ENCODE measurements at regions not wholly inside any gene's neighbourhood (a gene's known extent, or its start where the extent isn't known, plus 50 kb on each side); places are given as distances from the start of the nearest gene placed in this dataset.

DNA sequence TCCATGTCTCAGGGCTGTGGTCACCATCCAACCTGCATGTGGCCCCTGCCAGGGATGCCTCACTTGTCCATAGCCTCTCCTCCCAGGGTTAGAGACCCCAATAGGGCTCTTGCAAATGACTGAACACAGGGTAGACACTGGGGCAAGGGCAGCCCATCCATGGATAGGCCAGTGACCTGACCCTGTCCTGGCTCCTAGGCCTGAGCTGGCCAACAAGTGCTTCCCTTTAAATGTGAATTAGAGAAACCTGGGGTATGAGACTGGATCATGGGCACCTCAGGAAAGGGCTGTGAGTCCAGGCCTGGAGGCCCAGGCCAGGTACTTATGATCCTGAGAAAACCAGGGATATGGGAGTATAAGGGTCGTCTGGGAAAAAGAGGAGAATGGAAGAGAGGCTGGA lies 64.5 kb downstream of the COPS8 start:
- no peak for DNase-seq (ENCODE audit: extremely low read depth in 1 of 11, low read depth in 9 of 11, low spot score in 4 of 11)

DNA sequence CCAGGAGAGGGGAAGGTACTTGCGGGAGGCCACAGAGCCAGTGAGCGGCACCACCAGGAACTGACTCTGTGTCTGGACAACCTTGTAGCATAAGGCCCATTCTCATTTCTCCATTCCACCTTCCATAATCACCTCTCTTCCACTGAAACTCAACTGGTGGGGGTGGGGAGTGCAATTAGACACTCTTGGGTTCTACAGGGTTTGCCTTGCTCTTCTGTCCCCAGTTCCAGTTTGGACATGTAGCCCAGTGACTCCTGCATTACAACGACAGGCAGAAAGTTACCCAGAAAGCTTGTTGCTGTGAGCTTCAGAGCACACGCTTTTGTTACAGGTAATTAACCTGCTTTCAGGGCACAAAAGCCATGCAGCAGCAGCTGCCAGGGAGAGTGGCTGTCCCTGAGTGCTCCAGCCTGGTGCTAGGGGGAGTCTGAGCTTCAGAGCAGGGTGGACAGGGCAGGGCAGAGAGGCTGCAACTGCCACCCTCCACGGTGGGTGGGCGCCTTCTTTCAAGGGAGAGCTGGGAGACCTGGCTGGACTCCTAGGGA lies 65.2 kb downstream of the COPS8 start:
- no peak for DNase-seq (ENCODE audit: extremely low read depth in 1 of 11, low read depth in 9 of 11, low spot score in 4 of 11)

DNA sequence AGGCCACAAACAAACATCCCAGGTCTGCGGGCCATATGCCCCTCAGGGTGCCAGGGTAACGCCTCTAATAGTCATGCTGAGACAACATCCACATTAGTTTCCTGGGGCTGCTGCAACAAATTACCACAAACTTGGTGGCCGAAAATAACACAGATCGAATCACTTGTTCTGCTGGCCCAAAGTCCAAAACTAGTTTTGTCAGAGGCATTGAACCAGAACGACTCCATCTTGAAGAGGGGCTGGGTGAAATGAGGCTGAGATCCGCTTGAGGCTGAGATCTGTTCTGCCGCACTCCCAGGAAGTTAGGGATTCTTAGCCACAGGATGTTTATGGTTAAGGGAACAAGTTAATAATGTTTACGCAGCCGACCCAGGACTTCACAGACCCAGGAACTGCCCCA lies 66.7 kb downstream of the COPS8 start:
- DNase-seq (ENCODE audit: extremely low read depth in 1 of 11, low read depth in 9 of 11, low spot score in 4 of 11), result no peak

DNA sequence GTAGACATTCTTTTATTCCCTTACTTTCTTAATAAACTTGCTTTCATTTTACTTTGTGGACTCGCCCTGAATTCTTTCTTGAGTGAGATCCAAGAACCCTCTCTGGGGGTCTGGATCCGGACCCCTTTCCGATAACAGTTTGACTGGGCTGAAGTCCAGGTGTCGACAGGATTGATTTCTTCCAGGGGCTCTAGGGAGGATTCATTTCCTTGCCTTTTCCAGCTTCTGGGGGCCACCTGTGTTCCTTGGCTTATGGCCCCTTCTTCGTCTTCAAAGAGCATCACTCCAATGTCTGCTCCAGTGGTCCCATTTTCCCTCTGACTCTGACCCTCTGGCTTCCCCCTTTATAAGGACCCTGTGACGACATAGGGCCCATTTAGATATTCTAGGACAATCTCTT lies 67.5 kb downstream of the COPS8 start:
- no peak for DNase-seq (ENCODE audit: extremely low read depth in 1 of 11, low read depth in 9 of 11, low spot score in 4 of 11)

GRCh38 chr2:237154082-237154638 lies 68.5 kb downstream of the COPS8 start:
- DNase-seq (ENCODE audit: extremely low read depth in 1 of 11, low read depth in 9 of 11, low spot score in 4 of 11), result peak in 7 of 11 donors; percentile 29 to 55 (median 40)

DNA sequence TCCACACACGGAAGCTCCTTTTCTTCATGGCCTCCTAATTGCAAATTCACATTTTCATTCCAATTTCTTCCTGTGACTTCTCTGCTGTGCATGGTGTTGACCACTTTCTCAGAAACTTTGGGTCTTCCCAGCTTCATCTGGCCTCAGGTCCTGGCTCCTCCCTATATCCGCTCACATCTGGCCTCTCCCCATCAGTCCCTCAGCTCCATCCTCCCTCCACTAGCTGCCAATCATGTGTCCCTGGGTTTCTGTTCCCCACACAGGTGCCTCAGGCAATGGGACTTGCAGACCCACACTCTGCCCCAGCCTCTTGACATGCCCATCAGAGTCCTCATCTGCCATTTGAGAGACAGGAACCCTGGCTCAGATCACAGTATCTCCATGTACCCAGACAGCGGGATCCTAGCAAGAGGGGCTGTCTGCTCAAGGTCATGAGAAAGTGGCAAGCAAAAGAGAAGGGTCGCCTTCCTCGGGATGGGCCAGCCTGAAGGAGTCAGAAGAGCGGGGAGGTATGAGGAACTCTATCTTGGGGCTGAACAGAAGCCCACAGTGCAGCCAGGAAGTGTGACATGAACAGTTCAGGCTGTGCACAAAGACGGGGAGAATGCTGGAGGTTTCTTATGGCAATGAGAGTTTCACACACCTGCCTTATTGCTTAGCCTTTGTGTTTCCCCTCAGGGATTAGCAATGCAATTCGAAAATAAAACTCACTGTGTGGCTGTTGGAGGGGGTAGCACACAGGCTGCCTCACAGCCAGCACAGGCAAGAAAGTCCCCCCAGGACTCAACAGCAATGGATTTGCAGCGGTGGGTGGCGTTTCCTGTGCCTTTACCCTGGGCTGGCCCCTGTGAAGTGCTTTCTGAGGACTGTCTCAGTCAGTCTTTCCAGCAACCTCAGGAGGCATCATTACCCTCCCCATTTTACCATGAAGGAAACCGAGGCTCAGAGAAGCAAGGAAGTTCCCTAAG lies 69.5 kb downstream of the COPS8 start:
- no peak for DNase-seq (ENCODE audit: extremely low read depth in 1 of 11, low read depth in 9 of 11, low spot score in 4 of 11)

DNA sequence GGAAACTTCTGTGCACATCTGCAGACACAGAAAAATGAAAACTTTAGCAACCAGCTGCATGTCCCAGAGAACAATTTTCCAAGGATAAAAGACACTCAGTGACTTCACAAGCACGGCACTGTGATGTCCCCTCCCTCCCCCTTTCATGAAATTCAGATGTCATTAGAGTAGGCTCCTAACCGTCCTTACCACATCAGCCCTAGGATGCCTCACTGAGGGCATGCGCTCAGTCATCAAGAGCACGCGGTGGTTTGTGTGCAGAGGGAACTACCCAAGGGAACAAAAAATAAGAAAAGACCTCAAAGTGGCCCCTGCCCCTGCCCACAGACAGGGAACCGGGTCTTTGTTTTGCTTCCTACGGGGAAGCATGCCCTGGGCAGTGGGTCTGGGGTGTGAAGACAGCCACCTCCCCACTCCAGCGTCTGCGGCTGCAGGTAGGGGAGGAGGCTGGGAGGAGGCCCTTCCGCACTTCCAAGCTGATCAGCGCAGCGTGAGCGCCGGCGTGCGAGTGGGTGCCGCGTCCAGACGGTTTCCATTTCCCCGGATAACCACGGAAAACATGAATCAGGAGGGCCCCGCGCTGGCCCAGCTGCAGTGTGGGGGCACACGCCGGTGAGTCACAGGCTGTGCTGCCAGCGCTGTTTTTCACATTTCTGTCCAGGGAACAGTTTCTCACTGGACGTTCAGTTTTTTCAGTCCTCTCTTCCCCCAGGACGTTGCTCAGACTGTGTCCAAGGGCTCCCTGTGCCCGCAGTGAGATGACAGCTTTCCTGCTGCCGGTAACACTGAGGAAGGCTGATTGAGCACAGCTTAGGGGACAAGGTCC lies 70.6 kb downstream of the COPS8 start:
- no peak for DNase-seq (ENCODE audit: extremely low read depth in 1 of 11, low read depth in 9 of 11, low spot score in 4 of 11)

- no peak for DNase-seq (ENCODE audit: extremely low read depth in 1 of 11, low read depth in 9 of 11, low spot score in 4 of 11)
Observed at GRCh38 chr2:237156857-237157779, 71.4 kb downstream of the COPS8 start.

DNA sequence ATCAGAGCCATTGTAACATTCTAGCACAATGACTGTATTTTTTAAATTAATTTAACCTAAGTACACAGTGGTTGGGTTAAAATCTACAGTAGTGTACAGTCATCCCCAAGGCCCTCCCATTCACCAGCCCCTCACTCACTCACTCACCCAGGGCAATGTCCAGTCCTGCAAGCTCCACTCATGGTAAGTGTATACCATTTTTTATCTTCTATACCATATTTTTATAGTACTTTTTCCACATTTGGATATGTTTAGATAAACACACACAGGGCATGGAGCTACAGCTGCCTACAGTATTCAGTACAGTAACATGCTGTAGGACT lies 72.1 kb downstream of the COPS8 start:
- DNase-seq (ENCODE audit: extremely low read depth in 1 of 11, low read depth in 9 of 11, low spot score in 4 of 11), result no peak

GRCh38 chr2:237158194-237158593 lies 72.5 kb downstream of the COPS8 start:
- no peak for DNase-seq (ENCODE audit: extremely low read depth in 1 of 11, low read depth in 9 of 11, low spot score in 4 of 11)

DNA sequence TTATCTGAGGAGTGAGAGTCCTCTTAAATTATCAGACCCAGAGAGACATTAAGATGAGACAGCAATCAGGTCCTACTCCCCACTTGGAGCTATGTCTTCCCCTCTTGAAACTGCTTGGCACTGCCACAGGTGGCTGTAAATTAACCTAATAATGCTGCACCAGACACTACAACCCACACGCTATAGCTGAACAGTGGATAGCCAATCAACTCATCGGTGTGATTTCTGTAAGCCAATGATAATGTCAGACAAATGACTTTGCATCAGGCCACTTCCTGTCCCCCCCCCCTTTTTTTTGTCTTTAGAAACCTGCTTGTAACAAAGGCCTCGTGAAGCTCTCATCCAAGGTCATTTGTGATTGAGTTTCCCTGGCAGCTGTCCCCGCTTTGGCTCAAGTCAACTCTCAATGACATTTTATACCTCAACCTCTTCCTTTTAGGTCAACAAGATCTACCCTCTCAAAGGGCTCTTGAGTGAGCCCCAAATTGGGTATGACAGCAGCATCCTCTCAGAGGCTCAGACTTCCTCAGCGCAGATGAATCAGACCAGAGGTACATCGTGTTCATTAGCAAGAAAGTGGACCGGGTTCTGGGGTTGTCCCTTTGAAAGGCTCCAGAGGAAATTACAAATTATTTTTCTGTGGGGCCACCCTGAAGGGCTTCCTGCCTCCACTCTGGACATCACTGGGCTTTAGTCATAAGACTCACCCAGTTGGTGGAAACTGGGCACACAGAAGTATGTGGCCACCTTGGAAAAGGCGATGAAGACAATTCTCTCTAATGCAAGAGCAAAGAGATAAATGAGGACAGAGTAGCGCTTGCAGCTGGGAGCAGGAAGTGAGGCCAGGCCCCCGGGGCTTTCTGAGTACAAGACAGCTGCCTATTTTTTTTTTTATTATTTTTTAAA lies 73.6 kb downstream of the COPS8 start:
- no peak for DNase-seq (ENCODE audit: extremely low read depth in 1 of 11, low read depth in 9 of 11, low spot score in 4 of 11)

DNA sequence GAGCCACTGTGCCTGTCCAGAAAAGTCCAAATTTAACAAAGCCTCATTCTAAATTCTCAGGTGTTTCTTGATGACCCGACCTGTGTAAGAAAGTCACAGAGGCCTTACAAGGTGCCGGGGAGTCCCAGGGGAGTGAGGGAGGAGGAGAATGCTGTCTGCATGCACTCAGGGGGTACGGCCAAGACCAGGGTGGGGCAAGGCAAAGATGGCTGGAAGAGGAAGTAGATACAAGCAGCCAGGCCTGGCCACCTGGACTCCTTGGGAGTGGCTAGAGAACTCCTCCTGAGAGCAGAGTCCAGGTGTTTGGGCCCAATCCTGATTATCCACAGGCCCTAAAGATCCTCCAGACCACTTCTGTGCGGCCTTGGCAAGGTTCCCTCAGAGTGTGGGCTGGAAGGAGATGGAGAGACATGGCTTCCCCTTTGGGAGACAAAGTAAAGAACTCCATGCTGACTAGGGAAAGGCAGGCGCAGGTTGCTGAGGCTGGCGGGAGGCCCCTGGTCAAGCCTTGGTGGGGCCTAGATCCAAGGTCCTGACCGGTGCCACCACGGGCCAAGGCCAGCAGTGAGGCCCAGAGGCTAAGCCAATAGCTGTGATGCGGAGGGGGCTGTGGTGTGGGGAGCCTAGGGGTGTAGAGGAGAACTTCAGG lies 74.7 kb downstream of the COPS8 start:
- DNase-seq (ENCODE audit: extremely low read depth in 1 of 11, low read depth in 9 of 11, low spot score in 4 of 11), result no peak

DNA sequence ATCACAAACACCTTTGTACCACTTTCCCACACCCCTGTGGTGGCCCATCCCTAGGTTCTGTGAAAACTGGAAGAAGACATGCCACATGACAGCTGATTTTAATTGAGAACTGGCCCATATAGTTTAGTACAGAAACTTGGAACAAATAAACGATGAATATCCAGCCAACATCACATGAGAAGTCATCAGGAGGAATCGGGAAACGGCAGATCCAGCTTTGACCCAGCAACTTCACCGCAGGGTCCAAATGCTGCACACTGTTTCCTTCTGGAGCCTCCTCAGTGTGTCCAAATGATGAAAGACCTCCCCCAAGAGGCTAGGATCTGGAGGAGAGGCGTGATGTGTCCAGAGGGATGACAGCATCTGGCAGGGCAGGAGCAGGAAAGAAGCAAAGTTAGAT lies 75.5 kb downstream of the COPS8 start:
- no peak for DNase-seq (ENCODE audit: extremely low read depth in 1 of 11, low read depth in 9 of 11, low spot score in 4 of 11)

DNA sequence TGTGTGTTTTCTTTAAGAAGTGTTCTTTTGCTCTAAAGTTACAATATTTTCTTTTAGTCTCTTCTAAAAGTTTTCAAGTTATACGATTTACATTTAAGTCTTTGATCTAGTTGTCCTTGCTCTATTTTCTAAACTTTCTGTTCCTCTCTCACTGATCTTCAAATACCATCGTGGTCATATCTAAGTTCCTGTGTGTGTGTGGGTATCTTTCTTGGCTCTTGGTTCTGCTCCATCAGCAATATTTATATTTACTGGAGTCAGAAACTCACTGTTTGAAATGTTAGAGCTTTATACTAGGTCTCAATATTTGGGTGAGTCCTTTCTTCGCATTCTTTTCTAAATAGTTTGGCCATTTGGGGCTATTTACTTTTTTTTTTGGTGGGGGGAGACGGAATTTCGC lies 77.3 kb downstream of the COPS8 start:
- no peak for DNase-seq (ENCODE audit: extremely low read depth in 1 of 11, low read depth in 9 of 11, low spot score in 4 of 11)

DNA sequence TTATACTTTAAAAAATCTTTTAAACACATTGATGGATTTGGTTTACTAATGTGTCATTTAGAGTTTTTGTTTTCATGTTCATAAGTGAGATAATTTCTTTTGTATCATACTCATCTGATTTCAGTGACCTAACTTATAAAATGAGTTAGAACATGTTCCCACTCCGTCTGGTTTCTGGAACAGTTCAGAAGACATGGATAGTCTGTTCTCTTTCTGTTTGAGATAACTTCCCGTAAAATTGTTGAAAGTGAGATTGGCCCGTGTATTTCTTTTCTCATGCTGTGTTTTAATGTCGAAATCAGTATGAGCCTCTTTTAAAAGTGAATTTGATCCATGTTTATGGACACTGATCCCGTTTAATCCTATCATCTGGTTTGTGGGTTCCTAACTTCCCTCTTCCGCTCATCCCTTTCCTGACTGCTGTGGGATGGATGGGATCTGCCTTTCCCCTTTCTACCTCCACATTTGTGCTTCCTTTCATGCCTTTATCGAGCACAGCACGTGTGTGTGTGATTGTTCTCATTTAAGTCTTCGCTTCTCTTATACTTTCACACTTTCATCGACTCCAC lies 78.9 kb downstream of the COPS8 start:
- no peak for DNase-seq (ENCODE audit: extremely low read depth in 1 of 11, low read depth in 9 of 11, low spot score in 4 of 11)

GRCh38 chr2:237165405-237166276 lies 80.0 kb downstream of the COPS8 start:
- no peak for DNase-seq (ENCODE audit: extremely low read depth in 1 of 11, low read depth in 9 of 11, low spot score in 4 of 11)
